GM13977 (cell line): ENCODE measurements at regions not wholly inside any gene's neighbourhood (a gene's known extent, or its start where the extent isn't known, plus 50 kb on each side); places are given as distances from the start of the nearest gene placed in this dataset.
A peak's percentile ranks its signal among the peaks of the same experiment; 100 is the strongest.
"Not testable (repeated sequence)": the region's sequence is repeated elsewhere in the genome, so short reads cannot be mapped to it uniquely, and the experiment has no call there.

Experiments used
- DNase-seq: peaks from one replicate; pipeline ENCODE4 v3.0.0; 2012; ENCODE audit warnings: low spot score
- in situ Hi-C: fragments of 300-500 bp; cut with MboI; formaldehyde crosslinking; loops from one replicate; pipeline ENCODE4 v1.12.0; 2022; ENCODE audit warnings: low sequenced_read_pairs, low pct_unique_long_range_greater_than_20kb, mixed read lengths, inconsistent platforms; ENCODE audit not compliant: unreplicated experiment
- TF ChIP-seq, protein P1 (sequence below): IDR thresholded peaks from 2 replicates; pipeline ENCODE4 v1.5.1; 2012; ENCODE audit warnings: mild to moderate bottlenecking, control low read depth; ENCODE audit not compliant: insufficient read depth; ENCODE audit errors: extremely low read depth, missing control alignments

- peak; percentile 58 for DNase-seq
- TF ChIP-seq, protein P1, sequence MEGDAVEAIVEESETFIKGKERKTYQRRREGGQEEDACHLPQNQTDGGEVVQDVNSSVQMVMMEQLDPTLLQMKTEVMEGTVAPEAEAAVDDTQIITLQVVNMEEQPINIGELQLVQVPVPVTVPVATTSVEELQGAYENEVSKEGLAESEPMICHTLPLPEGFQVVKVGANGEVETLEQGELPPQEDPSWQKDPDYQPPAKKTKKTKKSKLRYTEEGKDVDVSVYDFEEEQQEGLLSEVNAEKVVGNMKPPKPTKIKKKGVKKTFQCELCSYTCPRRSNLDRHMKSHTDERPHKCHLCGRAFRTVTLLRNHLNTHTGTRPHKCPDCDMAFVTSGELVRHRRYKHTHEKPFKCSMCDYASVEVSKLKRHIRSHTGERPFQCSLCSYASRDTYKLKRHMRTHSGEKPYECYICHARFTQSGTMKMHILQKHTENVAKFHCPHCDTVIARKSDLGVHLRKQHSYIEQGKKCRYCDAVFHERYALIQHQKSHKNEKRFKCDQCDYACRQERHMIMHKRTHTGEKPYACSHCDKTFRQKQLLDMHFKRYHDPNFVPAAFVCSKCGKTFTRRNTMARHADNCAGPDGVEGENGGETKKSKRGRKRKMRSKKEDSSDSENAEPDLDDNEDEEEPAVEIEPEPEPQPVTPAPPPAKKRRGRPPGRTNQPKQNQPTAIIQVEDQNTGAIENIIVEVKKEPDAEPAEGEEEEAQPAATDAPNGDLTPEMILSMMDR: no peak
- in situ Hi-C loops: no loop called here
These were observed 171.4 kb upstream of the ZNF337 start for GRCh38 chr20:25867776-25868649.

DNA sequence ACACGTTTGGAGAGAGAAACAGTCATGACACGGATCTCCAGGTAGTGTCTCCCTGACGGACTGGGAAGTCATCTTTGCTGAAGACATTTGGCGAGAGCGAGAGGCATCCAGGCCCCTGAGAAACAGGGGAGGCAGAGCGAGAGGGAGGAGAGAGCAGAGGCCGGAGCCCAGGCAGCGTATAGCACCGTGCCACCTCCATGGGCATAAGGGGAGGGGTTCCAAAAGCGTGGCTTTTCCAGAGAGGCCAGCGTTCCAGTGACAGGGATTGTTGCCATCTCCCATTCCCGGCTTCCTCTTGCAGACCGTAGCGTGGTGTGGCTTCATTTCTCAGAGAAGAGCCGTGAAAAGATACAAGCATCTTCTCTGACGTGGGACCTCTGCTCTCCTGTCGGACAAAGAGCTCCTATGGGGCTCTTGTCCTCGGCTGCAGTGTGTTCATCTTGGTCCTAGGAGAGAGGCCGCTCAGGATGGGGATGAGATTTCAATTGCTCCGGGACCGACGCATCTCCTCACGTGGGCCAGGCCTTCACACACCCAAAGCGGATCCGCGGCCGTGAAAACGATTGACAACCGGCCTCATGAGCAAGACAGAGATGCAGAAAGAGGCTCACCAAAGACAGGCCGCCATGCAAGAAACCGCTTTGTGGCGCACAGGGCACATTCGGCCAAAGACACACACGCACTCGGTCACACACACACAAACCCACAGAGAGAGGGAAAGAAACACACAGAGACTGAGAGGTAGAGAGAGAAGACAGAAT, 170.5 kb upstream of the ZNF337 start:
- DNase-seq, in situ Hi-C loops: not testable (repeated sequence)

GRCh38 chr20:25865715-25866656, 169.3 kb upstream of the ZNF337 start:
- in situ Hi-C loops: no loop called here
- TF ChIP-seq, protein P1: no peak
- DNase-seq: peak; percentile 71

GRCh38 chr20:25864963-25865714, 168.5 kb upstream of the ZNF337 start:
- DNase-seq, in situ Hi-C loops: not testable (repeated sequence)

DNA sequence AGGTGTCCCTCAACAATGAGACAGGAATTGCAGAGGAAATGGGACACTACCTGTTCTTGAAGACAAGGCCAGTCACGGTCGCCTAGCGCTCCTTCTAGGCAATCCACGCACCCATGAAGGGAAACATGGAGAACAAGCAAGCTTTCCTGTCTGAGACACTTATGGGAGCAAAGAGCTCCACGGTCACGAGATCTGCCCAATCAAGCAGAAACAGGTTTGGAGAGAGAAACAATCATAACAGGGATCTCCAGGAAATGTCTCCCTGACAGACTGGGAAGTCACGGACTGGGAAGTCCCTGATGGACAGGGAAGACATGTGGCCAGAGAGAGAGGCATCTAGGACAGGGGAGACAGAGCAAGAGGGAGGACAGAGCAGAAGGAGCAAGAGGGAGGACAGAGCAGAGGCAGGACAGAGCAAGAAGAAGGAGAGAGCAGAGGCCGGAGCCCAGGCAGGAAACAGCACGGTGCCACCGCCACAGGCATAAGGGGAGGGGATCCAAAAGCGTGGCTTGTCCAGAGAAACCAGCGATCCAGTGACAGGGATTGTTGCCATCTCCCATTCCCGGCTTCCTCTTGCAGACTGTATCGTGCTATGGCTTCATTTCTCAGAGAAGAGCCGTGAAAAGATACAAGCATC, 167.8 kb upstream of the ZNF337 start:
- TF ChIP-seq, protein P1: no peak
- in situ Hi-C loops: no loop called here
- no peak for DNase-seq

GRCh38 chr20:25863536-25864325, 167.1 kb upstream of the ZNF337 start:
- TF ChIP-seq, protein P1: no peak
- in situ Hi-C loops: no loop called here
- DNase-seq: no peak

DNA sequence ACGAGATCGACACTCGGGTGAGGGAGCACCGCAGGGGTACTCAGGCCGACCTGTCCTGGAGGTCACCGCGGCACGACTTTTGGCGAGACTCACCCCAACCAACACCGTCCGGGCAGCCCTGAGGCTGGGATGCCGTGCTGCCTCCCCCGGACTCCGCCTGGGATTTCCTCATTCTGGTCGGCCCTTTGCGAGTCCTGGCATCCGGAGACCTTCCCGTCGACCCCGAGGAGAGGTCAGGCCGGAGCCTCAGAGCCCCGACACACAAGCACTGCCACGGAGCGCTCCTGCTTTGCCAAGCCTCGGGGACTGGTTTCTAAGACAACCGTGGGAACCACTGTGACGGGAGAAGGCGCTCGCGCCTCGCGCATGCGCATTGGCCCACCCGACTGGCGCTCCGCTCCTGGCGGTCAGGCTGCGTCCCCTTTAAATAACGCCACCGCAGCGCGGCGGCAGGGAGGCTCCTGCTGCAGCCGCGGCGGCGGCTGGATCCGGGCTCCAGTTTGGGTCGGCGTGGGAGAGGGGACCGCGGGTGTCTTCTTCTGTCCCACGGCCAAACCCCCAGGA, 166.4 kb upstream of the ZNF337 start:
- in situ Hi-C loops: not testable (repeated sequence)
- peak; percentile 57 for DNase-seq
